Stimulated activated CD8-positive, alpha-beta memory T cell treated with anti-CD3 and anti-CD28 coated beads, Interleukin-15, amount 100 ng/mL, for 24 hours (primary cell): ENCODE measurements at regions not wholly inside any gene's neighbourhood (a gene's known extent, or its start where the extent isn't known, plus 50 kb on each side); places are given as distances from the start of the nearest gene placed in this dataset.

Experiments
- DNase-seq: peaks from one replicate; pipeline ENCODE4 v3.0.0-alpha.2; 2020; ENCODE audit warnings: low read depth

- DNase-seq, result no peak
These were observed 296.4 kb upstream of the FMN2 start for GRCh38 chr1:239795304-239795703.

GRCh38 chr1:239799617-239800016 is 292.1 kb upstream of the FMN2 start:
- no peak for DNase-seq

GRCh38 chr1:239800861-239801260 is 290.8 kb upstream of the FMN2 start:
- DNase-seq, result no peak

- DNase-seq, result no peak
These were observed 289.4 kb upstream of the FMN2 start for GRCh38 chr1:239802275-239802674.

- no peak for DNase-seq
These were observed 287.9 kb upstream of the FMN2 start for GRCh38 chr1:239803781-239804180.

GRCh38 chr1:239804266-239804665 is 287.4 kb upstream of the FMN2 start:
- no peak for DNase-seq

- DNase-seq, result no peak
These were observed 286.6 kb upstream of the FMN2 start for GRCh38 chr1:239805042-239805441.

- DNase-seq, result no peak
These were observed 285.6 kb upstream of the FMN2 start for GRCh38 chr1:239805851-239806772.

- DNase-seq, result no peak
These were observed 284.8 kb upstream of the FMN2 start for GRCh38 chr1:239806897-239807296.

GRCh38 chr1:239807361-239807760 is 284.3 kb upstream of the FMN2 start:
- no peak for DNase-seq

- DNase-seq, result no peak
These were observed 281.6 kb upstream of the FMN2 start for GRCh38 chr1:239810061-239810481.

GRCh38 chr1:239811211-239811885 is 280.3 kb upstream of the FMN2 start:
- no peak for DNase-seq

GRCh38 chr1:239812580-239812979 is 279.1 kb upstream of the FMN2 start:
- DNase-seq, result no peak

GRCh38 chr1:239814306-239814881 is 277.3 kb upstream of the FMN2 start:
- no peak for DNase-seq

- no peak for DNase-seq
These were observed 276.6 kb upstream of the FMN2 start for GRCh38 chr1:239815074-239815473.

GRCh38 chr1:239816081-239816782 is 275.5 kb upstream of the FMN2 start:
- DNase-seq, result no peak

GRCh38 chr1:239817276-239817675 is 274.4 kb upstream of the FMN2 start:
- no peak for DNase-seq

GRCh38 chr1:239817801-239818200 is 273.9 kb upstream of the FMN2 start:
- no peak for DNase-seq

GRCh38 chr1:239819096-239819495 is 272.6 kb upstream of the FMN2 start:
- no peak for DNase-seq

GRCh38 chr1:239819756-239820250 is 271.9 kb upstream of the FMN2 start:
- DNase-seq, result no peak

- DNase-seq, result no peak
These were observed 267.8 kb upstream of the FMN2 start for GRCh38 chr1:239823852-239824251.

GRCh38 chr1:239826211-239826610 is 265.5 kb upstream of the FMN2 start:
- DNase-seq, result no peak
